GM18526 (cell line): ENCODE measurements at regions not wholly inside any gene's neighbourhood (a gene's known extent, or its start where the extent isn't known, plus 50 kb on each side); places are given as distances from the start of the nearest gene placed in this dataset.

Source experiments
- POLR2A ChIP-seq: IDR thresholded peaks from 3 replicates; pipeline ENCODE4 v1.6.1; 2011; ENCODE audit not compliant: insufficient read length; ENCODE audit errors: extremely low read depth

DNA sequence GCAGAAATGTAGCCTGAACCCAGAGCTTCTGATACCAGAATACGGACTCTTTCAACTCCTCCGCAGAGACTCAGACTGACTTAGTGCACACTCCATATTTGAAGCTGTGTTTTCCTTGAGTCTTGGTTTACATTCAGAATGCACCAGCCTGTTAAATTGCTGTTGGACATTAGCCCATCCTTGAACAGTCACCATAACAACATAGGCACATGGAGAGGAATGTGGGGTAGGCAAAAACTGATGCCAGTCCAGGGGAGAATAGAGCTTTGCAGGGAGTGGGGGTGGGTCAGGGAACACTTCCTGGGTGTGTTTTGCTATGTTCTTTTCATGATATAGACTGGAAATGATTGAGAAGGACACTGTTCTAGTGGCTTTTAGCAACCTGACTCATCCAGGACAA, 76.3 kb upstream of the CACNA1E start:
- TF ChIP-seq POLR2A, result no peak

DNA sequence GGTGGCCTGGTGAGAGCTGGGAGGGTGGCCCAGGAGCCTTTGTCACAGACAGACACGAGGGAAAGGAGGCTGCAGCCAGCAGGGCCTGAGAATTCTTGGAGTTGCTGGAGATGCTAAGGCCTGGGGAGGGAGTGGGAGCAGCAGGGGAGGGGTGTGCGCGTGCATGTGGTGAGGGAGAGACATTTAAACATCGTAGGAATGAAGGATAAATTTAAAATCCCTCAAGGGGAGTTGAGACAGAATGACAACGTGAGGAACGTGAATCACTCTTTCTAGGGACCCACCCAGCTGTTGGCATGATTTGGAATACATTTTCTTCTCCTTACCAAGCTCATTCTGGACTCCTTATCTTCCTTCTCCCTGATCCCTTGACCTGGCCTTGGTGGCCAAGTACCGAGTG, 73.3 kb upstream of the CACNA1E start:
- TF ChIP-seq POLR2A, result no peak

DNA sequence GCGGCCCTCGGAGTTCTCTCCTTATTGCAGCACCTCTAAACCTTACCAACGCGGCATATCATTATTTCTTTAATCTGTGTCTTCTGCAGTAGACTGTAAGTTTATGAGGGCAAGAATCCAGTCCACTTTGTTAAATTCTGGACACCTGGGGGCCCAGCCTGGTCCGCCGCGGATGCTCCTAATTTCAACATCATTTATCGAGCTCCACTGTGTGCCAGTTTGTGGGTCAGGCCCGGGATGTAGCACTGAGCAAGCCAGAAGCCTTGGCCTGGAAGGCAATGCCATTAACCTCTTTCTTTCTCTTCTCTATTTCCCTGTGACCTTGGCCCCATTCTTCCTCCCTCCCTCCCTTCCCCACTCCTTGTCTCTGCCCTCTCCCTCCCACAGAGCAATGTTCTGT, 70.6 kb upstream of the CACNA1E start:
- TF ChIP-seq POLR2A, result no peak

DNA sequence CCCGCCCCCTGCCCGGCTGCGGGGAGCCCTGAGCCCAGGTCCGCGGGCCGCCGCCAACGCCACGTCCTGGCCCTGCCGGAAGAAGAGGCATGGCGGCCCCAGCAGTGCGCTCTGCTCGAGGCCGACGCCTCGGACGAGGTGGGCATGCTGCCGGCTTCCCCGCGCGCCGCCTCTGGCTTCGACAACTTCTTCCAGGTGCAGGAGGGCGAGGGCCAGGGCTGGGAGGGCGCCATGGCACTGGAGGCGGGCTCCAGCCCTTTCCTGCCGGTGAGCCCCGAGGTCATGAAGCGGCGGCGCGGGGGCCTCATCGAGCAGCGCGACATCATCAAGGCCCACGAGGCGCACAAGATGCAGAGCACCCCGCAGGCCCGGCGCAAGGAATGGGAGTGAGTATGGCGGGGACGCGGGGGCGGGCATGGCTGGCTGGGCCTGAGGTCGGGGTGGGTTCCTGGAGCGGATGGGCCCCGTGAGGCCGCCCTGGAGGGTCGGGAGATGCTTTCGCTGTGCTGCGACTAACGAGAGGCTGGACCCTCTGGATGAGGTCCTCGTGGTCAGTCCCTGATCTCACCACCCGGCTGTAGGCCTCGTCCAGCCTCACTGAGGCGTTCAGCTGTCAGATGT, 70.0 kb upstream of the CACNA1E start:
- TF ChIP-seq POLR2A, result no peak

DNA sequence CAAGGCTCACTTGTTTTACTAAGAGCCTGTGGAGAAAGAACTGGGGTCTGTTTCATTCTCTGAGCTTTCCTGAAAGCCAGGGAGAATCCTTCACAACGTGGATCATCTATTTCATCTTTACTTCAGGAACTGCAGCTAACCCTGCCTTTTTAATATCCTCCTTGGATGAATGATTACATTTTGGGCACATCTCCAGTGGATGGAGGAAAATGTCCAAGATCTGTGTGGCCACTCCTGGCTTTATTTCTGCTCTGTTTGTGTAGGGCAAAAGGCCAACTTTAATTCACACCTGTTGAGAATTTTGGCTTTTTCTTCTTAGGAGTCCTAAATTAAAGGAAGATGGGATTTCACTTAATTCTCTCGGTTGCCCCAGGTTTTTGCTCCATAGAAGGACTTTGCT, 69.5 kb upstream of the CACNA1E start:
- no peak for TF ChIP-seq POLR2A

DNA sequence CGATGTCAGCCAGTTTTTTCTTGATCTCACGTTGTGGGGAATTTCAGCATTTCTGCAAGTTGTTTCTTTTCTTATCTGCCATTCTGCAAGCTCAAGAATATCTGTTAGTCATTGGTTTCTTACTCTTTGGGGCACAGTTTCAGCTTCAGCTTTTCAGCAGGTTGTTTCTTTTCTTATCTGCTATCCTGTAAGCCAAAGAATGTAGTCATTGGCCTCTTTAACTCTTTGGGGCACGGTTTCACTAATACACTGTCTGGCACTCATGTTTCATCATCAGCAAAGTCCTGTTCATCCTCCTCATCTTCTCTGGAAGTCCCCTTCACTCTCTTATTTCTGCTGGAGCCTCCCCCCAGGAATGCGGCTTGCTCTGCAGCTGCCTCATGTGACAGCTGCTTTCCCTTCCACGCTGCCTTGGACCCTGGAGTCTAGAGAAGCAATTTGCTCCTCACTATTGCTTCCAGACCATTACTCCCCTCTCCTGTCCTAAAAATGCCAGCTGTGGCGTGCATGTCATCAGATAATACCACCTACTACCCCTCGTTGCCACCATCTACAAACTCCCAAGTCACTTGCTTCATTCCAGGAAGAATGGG, 67.0 kb upstream of the CACNA1E start:
- TF ChIP-seq POLR2A, result no peak

DNA sequence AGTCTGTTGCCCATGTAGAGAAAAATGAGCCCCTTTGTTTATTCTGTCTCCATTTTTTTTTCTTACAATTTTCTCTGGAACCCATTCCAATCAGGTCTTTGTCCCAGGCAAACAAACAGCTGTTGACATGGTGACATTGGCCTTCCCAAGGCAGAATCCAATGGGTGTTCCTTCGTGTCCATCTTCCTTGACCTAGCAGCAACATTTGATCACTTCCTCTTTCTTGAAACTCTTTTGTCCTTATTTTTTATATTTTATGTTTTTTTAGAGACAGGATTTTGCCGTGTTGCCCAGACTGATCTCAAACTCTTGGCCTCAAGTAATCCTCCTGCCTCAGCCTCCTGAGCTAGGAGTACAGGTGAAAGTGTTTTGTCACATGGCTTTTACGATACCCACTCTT, 65.4 kb upstream of the CACNA1E start:
- no peak for TF ChIP-seq POLR2A

DNA sequence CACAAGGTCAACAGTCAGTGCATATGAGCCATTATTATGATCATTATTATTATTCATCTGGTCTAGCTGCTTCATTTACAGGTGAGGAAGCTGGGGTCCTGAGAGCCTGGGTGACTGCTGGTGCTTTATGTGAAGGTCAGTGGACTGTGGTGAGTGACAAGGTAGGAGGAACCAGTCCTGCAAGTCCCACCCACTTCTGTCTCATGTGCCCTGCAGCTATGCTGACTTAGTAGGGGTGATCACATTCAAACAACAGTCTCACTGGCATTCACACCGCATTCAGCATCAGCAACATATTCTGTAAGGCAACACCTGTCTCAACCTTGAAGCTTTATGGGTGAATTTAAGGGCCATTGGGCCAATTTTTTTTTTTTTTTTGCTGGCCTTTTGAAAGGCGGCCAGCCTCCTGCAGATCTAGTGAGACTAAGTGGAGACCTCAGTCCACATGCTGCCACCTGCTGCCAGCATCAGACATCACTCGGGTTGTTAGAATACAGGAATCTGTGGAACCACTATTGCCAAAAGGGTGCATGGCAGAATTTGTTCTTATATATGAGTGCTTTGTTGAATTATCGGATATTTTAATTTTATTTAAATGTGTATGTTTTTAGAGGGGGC, 59.9 kb upstream of the CACNA1E start:
- TF ChIP-seq POLR2A, result no peak

DNA sequence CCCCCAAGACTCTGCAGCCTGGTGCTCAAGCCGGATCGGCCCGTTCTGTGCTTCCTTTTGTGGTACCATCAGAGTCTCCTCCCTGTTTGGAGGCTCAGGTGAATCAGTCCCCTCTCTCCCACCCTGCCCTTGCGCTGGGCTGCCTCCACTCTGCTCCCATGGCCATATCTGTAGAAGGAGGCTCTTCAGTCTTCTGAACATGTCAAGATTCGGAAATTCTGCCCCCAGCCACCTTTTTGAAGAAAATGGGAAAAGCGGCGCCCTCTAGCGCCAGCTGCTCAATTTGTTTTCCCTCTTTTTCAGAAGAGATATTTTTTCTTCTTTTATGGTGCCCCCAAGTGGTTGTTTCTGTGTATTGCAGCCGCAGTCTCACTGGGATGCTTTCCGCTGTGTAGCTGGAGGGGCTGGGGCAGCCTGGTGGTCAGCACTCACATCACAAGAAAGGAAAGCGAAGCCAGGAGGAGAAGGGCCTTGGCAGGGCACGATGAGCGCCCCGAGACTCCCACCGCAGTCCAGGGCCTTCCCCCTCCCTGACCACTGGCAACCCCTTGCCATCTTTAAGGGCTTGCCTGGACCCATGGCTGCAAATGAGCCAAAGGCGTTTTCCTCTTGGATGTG, 58.4 kb upstream of the CACNA1E start:
- TF ChIP-seq POLR2A, result no peak

DNA sequence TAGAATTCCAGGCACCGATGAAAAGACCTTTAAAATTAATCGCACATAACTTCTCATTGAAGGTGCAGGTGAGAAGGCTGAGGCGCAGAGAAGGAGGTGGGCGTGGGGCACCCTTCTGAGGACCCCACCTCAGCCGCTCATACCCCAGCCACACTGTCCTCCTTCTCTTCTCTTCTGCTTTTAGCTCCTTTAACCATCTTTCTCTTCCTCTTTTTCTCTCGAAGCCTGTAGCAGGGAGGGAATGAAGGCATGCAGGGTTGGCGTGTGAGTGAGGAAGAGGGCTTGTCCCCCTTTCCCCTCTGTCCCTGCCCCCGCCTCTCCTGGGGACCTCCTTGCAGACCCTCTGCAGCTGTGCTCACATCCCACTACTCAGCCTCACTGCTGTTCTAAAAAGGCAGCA, 57.8 kb upstream of the CACNA1E start:
- TF ChIP-seq POLR2A, result no peak

DNA sequence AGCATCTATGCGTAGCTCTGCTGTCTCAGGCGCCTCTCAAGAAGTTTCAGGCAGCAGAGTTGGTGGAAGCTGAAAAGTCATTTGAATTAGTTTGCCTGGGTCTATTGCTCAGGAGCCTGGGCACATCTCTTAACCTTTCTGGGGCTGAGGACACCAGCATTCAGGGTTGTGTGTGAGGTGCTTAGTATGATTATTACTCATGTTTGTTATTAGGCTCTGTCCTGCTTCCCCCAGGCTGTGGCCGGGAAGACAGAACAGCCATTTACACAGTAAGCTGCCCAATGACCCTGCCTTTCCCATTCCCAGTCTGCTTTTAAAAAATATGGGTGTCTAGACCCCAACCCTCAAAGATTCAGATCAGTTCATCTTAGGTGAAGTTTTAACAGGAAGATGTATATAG, 53.9 kb upstream of the CACNA1E start:
- no peak for TF ChIP-seq POLR2A

DNA sequence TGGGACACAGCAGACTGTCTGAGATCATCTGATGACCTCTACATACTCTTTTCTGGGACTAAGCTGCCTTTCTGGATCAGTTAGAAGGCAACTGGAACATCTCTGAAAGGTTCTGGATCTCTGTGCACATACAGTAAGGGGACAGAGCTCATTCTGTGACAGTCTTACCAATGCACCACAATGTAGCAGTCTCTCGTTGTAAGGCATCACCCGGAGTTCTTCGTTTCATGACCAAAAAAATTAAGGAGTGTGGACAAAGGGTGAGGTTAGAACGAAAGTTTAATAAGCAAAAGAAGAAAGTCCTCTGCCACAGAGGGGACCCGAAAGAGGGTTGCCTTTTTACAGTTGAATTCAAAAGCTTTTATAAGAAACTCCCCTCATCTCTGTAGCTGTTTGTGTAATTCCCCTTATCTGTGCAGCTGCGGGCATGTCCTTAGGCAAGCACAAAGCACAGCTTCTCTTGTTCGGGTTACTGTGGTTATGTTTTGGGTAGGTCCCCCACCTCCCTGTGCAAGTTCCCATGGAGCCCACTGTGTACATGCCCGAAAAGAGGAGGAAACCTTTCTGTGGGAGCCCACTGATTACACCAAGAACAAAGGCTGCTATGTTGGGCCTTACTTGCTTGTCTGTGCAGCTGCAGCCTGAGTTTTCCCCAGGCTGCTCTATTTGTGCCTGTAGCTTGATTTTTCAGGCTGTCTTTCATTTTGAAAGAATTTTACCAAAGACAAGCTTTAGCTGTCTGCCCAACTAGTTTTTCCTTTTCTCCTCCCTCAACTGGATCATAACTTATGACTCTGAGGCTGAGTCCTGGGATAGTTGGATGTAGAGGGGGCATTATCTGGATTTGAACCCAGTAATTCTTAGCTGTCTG, 53.1 kb upstream of the CACNA1E start:
- TF ChIP-seq POLR2A, result no peak
